ENCODE measurements at regions not wholly inside any gene's neighbourhood (a gene's known extent, or its start where the extent isn't known, plus 50 kb on each side); places are given as distances from the start of the nearest gene placed in this dataset.

DNA sequence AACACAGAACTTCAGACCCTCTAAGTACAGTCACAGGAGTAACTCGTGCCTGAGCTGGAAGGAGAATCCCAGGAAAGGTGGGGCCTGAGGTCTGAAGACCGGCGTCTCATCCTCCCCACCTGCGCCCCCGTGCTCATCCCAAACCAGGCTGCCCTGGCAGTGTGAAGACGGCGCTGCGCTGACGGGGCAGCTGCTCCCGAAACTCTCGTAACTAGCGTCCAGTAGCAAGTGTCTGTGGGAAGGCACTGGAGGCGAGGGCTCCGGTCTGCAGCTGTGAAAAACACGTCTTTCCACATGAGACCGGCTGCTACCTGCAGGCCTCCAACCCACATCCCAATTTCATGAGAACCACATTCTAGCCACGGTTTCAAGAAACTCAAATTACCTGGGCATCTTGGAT lies 136.6 kb upstream of the RNF32 start:
- TF ChIP-seq, protein P1, sequence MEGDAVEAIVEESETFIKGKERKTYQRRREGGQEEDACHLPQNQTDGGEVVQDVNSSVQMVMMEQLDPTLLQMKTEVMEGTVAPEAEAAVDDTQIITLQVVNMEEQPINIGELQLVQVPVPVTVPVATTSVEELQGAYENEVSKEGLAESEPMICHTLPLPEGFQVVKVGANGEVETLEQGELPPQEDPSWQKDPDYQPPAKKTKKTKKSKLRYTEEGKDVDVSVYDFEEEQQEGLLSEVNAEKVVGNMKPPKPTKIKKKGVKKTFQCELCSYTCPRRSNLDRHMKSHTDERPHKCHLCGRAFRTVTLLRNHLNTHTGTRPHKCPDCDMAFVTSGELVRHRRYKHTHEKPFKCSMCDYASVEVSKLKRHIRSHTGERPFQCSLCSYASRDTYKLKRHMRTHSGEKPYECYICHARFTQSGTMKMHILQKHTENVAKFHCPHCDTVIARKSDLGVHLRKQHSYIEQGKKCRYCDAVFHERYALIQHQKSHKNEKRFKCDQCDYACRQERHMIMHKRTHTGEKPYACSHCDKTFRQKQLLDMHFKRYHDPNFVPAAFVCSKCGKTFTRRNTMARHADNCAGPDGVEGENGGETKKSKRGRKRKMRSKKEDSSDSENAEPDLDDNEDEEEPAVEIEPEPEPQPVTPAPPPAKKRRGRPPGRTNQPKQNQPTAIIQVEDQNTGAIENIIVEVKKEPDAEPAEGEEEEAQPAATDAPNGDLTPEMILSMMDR (IDR thresholded peaks at IDR 0.05 in 8 of 11, conservative IDR thresholded peaks at IDR 0.05 in 3 of 11), result no peak
- no peak for TF ChIP-seq POLR2AphosphoS5 (IDR thresholded peaks at IDR 0.05)
